ENCODE measurements at regions not wholly inside any gene's neighbourhood (a gene's known extent, or its start where the extent isn't known, plus 50 kb on each side); places are given as distances from the start of the nearest gene placed in this dataset.

GRCh38 chr21:43316156-43316845 lies 110.6 kb downstream of the SIK1 start:
- H3K79me2 ChIP-seq (ENCODE audit: control insufficient read depth in 1 of 2, insufficient read depth in 2 of 2, low read length in 2 of 2), result no peaks in the 10 kb centered on the region
- FAIRE-seq (no peak), DNase-seq (ENCODE audit: low read depth in 1 of 2, low spot score in 2 of 2) (no peak)
- H3K79me1 ChIP-seq (ENCODE audit: low read depth, low read length), result no peaks in the 10 kb centered on the region
- no peaks in the 10 kb centered on the region for H3K27me3 ChIP-seq (replicated peaks in 1 of 4; ENCODE audit: control insufficient read depth in 3 of 4, extremely low read depth in 1 of 4, insufficient read depth in 3 of 4, low read length in 3 of 4)
- H2BK12ac ChIP-seq (ENCODE audit: low read depth, low read length), result peak overlapping the region; percentile 9; the same call in 1 of the 2 replicates
- H3K4me1 ChIP-seq (replicated peaks in 1 of 4; ENCODE audit: control insufficient read depth in 3 of 4, insufficient read depth in 4 of 4, low read length in 3 of 4), result peaks cover under 1 to 20% (median 14%) of the 10 kb centered on the region in 4 experiments
- no peak overlapping the region for H2AFZ ChIP-seq (ENCODE audit: low read length)
- H3K4ac ChIP-seq (replicated peaks; ENCODE audit: insufficient read length, low read depth, low read length), result no peak overlapping the region
- no peak overlapping the region for H3K4me2 ChIP-seq (ENCODE audit: insufficient read depth in 1 of 2, low read depth in 2 of 2, low read length in 2 of 2)
- H2BK120ac ChIP-seq (replicated peaks; ENCODE audit: low read depth, low read length), result no peak overlapping the region
- H3K56ac ChIP-seq (replicated peaks; ENCODE audit: insufficient read length, low read depth, low read length), result no peak overlapping the region
- no peaks in the 10 kb centered on the region for H4K20me1 ChIP-seq (replicated peaks in 1 of 2; ENCODE audit: control insufficient read depth in 1 of 2, insufficient read depth in 2 of 2, low read length in 2 of 2)
- H2AK5ac ChIP-seq (ENCODE audit: low read depth, low read length), result no peak overlapping the region
- H4K91ac ChIP-seq (replicated peaks; ENCODE audit: insufficient read length, low read length), result no peak overlapping the region
- no peaks in the 10 kb centered on the region for H3K36me3 ChIP-seq (ENCODE audit: control insufficient read depth in 2 of 4, insufficient read depth in 4 of 4, low read length in 3 of 4)
- H3K23ac ChIP-seq (ENCODE audit: insufficient read length), result no peak overlapping the region
- no peak overlapping the region; the same call in 1 of the 2 replicates for H4K8ac ChIP-seq (ENCODE audit: extremely low read depth, insufficient read depth, low read length)
- H3K18ac ChIP-seq (ENCODE audit: extremely low read depth, low read length), result no peak overlapping the region
- ChIA-PET POLR2A (ENCODE audit: partially characterized antibody) (no interaction called here), CTCF (ENCODE audit: partially characterized antibody) (interaction anchor here (0.8 to 2.4 kb wide), 10 partner anchors 9 to 107 kb away, joined by 3 to 18 read pairs (median 4); no protein-coding TSS in a partner anchor)
- no peaks in the 10 kb centered on the region for H3K23me2 ChIP-seq (ENCODE audit: low read depth, low read length)
- H3K27ac ChIP-seq (ENCODE audit: low read depth, low read length), result no peak overlapping the region
- H4K5ac ChIP-seq (ENCODE audit: insufficient read length, low read depth, low read length), result no peak overlapping the region
- H3K9me3 ChIP-seq (ENCODE audit: insufficient read depth in 2 of 2, low read depth in 1 of 2, low read length in 1 of 2), result peaks cover 9 to 13% of the 10 kb centered on the region in 2 experiments; a peak in 3 of 4 replicates
- TF ChIP-seq MAX (IDR thresholded peaks at IDR 0.05) (no peak), SP1 (IDR thresholded peaks at IDR 0.05; ENCODE audit: low read depth, low read length) (no peak), BACH1 (IDR thresholded peaks at IDR 0.05; ENCODE audit: low read length) (no peak), CBX5 (IDR thresholded peaks at IDR 0.05; ENCODE audit: low read depth, low read length) (no peak)
- H3K4me3 ChIP-seq (ENCODE audit: extremely low read depth in 1 of 4, insufficient read depth in 2 of 4, low read depth in 3 of 4, low read length in 4 of 4), result no peak overlapping the region
- no peak overlapping the region; a peak in 1 of 7 replicates for H3K9ac ChIP-seq (replicated peaks in 1 of 4; ENCODE audit: extremely low read depth in 1 of 4, low read depth in 3 of 4, low read length in 3 of 4)
- H2BK15ac ChIP-seq (ENCODE audit: low read length), result no peak overlapping the region
- H2BK5ac ChIP-seq (ENCODE audit: low read depth, low read length), result no peak overlapping the region
- WGBS, 2 experiments (ENCODE audit: extremely low coverage in 1 of 2, insufficient coverage in 1 of 2, insufficient read length in 1 of 2, insufficient replicate concordance in 2 of 2, low coverage in 1 of 2, low lambda C conversion rate in 2 of 2, missing lambda C conversion rate in 1 of 2), result 87% methylated on average over 9 of the region's 19 CpGs; no CpG with 5 or more reads in 1 of the 2 experiments
- no peak overlapping the region for H2BK20ac ChIP-seq (ENCODE audit: low read length)
- H3K14ac ChIP-seq (ENCODE audit: insufficient read length), result no peak overlapping the region

All from H1 (cell line).